GM12891 (cell line): ENCODE measurements at regions not wholly inside any gene's neighbourhood (a gene's known extent, or its start where the extent isn't known, plus 50 kb on each side); places are given as distances from the start of the nearest gene placed in this dataset.

Experiments used
- POLR2A ChIP-seq: IDR thresholded peaks from 2 replicates; pipeline ENCODE4 v1.6.1; 2011; ENCODE audit warnings: low read depth, low read length, control low read depth
- POLR2AphosphoS5 ChIP-seq: IDR thresholded peaks from 2 replicates; pipeline ENCODE4 v1.6.1; 2011; ENCODE audit warnings: low read depth, low read length, control low read depth
- TAF1 ChIP-seq: IDR thresholded peaks from 2 replicates; pipeline ENCODE4 v1.6.1; 2011; ENCODE audit warnings: low read depth, low read length, control low read depth

- TF ChIP-seq POLR2A: no peak
- no peak for TF ChIP-seq POLR2AphosphoS5
- TF ChIP-seq TAF1: no peak
Observed at GRCh38 chr15:100721758-100722550, 119.6 kb downstream of the ASB7 start.
